SJSA1 (cell line): ENCODE measurements at regions not wholly inside any gene's neighbourhood (a gene's known extent, or its start where the extent isn't known, plus 50 kb on each side); places are given as distances from the start of the nearest gene placed in this dataset.
A peak's percentile ranks its signal among the peaks of the same experiment; 100 is the strongest.
"Not testable (repeated sequence)": the region's sequence is repeated elsewhere in the genome, so short reads cannot be mapped to it uniquely, and the experiment has no call there.

Experiments used
- DNase-seq, 2 experiments: peaks; one replicate each; pipeline ENCODE4 v3.0.0-alpha.2; 2015 to 2020; ENCODE audit warnings: low spot score in 2 of 2, low read depth in 1 of 2
- H3K27ac ChIP-seq: fragments of 250-450 bp; sonication (Bioruptor Pico); 2 replicates; pipeline ENCODE4 v1.5.1; 2020; ENCODE audit warnings: mild to moderate bottlenecking, moderate library complexity
- H3K27me3 ChIP-seq: fragments of 250-450 bp; sonication (Bioruptor Pico); replicated peaks from 2 replicates; pipeline ENCODE4 v1.5.1; 2020; ENCODE audit warnings: mild to moderate bottlenecking, moderate library complexity
- H3K36me3 ChIP-seq: fragments of 250-450 bp; sonication (Bioruptor Pico); 2 replicates; pipeline ENCODE4 v1.5.1; 2020; ENCODE audit warnings: mild to moderate bottlenecking
- H3K4me1 ChIP-seq: fragments of 250-450 bp; sonication (Bioruptor Pico); replicated peaks from 2 replicates; pipeline ENCODE4 v1.6.1; 2021; ENCODE audit warnings: mild to moderate bottlenecking
- H3K4me3 ChIP-seq: fragments of 250-450 bp; sonication (Bioruptor Pico); 2 replicates; pipeline ENCODE4 v1.5.1; 2020; ENCODE audit warnings: mild to moderate bottlenecking
- H3K9me3 ChIP-seq: fragments of 250-450 bp; sonication (Bioruptor Pico); replicated peaks from 2 replicates; pipeline ENCODE4 v1.5.1; 2020; ENCODE audit warnings: mild to moderate bottlenecking

DNA sequence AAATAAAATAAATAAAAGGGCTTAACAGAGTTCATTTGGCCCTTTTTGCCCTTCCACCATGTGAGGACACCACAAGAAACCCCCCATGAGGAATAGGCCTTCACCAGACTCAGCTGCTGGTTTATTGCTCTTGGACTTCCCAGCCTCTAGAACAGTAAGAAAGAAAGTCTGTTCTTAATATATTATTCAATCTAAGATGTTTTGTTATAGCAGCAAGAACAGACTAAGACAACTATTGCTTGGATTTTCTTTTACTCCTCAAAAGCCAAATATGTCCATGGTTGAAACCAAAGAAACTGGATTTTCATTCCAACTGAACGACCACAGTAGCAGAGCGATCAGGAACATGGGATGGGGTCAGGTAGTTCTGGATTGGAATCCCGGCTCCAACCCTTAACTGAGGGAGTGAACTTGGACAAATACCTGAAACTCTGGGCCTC is 157.2 kb upstream of the EEA1 start:
- Histone ChIP-seq H3K27me3 (no peaks in the 10 kb centered on the region), H3K27ac (no peak overlapping the region), H3K4me1 (peaks cover 21% of the 10 kb centered on the region), H3K9me3 (no peaks in the 10 kb centered on the region), H3K36me3 (no peaks in the 10 kb centered on the region), H3K4me3 (no peak overlapping the region)
- DNase-seq = no peak

DNA sequence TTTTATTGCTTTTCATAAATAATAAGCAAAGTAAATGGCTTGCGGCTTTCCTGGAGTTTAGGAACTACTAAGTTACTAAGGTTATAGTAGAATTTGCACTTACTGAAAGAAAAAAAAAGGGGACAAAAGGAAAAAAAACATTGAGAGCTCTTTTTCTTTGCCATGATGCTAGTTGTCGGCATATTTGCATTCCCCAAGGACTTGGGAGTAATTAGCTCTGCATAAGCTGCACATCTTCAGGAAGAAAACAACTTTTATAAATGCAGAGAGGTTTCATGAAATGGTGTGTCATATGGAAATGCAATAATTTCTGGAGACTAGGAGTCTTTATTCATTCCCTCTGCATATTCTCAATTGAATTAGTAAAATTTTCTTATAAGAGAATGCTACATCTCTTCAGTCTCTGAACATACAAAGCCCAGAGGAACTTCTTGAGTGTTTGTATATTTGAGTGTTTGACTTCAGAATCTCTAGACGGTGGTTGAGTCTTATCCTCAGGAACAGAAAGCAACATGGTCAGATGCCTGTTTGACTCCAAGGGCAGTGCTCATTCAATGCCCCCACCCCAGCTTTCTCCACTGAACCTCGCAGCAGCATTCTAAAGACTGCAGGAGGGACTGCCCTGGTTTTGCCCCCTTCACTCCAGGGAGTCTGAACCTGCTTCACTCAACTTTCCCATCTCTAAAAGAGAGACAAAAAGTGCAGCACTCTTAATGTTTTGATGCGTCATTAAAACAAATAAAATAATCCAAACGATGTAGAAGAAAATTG is 158.9 kb upstream of the EEA1 start:
- H3K27me3 ChIP-seq = no peaks in the 10 kb centered on the region
- no peaks in the 10 kb centered on the region for H3K36me3 ChIP-seq
- DNase-seq = no peak
- no peak overlapping the region for H3K27ac ChIP-seq
- H3K4me1 ChIP-seq = peaks cover 16% of the 10 kb centered on the region
- no peak overlapping the region for H3K4me3 ChIP-seq
- no peaks in the 10 kb centered on the region for H3K9me3 ChIP-seq

DNA sequence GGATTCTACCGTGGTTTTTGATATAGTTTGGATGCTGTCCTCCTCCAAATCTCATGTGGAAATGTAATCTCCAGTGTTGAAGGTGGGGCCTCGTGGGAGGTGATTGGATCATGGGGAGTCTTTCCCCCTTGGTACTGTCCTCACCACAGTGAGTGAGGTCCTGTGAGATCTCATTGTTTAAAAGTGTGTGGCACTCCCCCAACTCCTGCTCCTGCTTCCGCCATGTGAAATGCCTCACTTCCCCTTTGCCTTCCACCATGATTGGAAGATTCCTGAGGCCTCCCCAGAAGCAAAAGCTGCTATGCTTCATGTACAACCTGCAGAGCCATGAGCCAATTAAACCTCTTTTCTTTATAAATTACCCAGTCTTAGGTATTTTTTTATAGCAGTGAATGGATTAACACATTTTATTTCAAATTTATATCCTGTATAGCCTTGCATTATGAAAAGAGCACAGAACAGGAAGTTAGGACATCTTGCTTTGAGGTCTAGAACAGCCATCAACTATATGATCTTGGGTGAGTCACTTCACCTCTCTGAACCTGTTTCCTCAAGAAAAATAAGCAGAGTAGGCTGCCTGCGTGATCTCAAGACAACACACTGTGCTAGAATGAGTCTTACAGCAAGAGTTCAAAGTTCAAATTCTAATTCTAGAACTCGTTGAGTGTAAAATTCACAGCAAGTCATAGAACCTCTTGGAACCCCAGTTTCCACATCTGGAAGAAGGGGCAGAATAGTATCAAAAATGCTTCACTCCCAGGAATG is 160.9 kb upstream of the EEA1 start:
- peak in 1 of 2 experiments; percentile 30 for DNase-seq
- Histone ChIP-seq H3K27ac (peak overlapping the region; percentile 1; the same call in 1 of the 2 replicates), H3K36me3 (no peaks in the 10 kb centered on the region)

DNA sequence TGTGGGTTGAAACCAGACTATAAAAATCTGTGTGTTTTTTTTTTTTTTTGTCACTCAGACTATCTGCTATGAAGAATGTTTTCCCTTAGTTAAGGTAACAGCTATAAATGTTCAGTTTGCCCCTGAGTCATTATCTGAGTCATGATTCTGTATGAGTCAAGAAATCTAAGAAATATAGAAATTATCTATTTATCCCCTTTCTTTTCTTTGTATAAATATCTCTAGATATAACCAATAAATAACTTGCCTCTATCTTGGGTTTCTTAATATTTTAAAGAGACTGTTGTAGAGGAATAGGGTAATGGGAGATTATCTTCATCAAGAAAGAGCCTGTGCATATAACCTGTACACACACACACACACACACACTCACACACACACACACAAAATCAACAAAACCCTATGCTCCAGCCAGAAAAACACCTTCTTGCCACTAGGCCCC is 161.7 kb upstream of the EEA1 start:
- DNase-seq = no peak
- H3K27me3 ChIP-seq = no peaks in the 10 kb centered on the region
- no peak overlapping the region for H3K4me3 ChIP-seq
- H3K9me3 ChIP-seq = no peaks in the 10 kb centered on the region
- H3K4me1 ChIP-seq = peaks cover 16% of the 10 kb centered on the region
- H3K36me3 ChIP-seq = no peaks in the 10 kb centered on the region
- H3K27ac ChIP-seq = peak overlapping the region; percentile 28; the same call in 1 of the 2 replicates

More for the DNA sequence above, 160.9 kb upstream of the EEA1 start:
- Histone ChIP-seq H3K4me3 (no peak overlapping the region), H3K4me1 (peaks cover 16% of the 10 kb centered on the region), H3K27me3 (no peaks in the 10 kb centered on the region), H3K9me3 (no peaks in the 10 kb centered on the region)

DNA sequence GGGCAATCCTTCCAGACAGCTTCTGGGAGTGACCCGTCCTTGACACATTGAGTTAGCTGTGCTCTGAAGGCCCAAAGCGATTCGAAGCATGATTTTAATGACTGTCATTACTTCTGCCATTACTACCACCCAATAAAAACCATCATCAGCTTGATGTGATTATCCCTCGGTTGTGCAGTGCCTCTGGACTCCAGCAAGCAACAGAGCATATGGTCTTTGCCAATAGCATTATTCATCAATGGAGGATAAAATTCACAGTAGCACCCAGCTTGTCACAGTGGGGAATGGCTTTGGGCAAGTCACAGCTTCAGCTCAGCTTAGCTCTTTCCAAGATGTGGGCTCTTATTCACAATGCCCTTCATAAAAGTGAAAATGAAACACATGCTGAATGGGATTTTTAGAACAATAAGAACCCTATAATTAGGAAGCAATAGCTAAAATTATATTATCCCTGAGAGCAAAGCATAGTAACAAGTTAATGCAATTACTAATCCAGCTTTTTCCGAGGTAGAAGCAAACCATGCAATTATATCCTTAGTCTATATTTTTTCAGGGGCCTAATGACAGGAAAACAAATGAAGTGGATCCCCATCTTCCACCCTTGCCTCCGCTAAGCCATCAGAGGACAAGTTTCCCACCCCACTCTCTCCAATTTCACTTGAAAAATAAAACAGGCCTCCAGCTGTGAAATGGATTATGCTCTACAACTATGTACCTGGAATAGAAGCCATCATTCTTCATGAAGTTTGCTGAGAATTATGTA is 163.0 kb upstream of the EEA1 start:
- Histone ChIP-seq H3K27me3 (no peaks in the 10 kb centered on the region), H3K4me3 (no peak overlapping the region), H3K27ac (no peak overlapping the region), H3K36me3 (no peaks in the 10 kb centered on the region), H3K4me1 (peaks cover 16% of the 10 kb centered on the region), H3K9me3 (no peaks in the 10 kb centered on the region)
- no peak for DNase-seq

DNA sequence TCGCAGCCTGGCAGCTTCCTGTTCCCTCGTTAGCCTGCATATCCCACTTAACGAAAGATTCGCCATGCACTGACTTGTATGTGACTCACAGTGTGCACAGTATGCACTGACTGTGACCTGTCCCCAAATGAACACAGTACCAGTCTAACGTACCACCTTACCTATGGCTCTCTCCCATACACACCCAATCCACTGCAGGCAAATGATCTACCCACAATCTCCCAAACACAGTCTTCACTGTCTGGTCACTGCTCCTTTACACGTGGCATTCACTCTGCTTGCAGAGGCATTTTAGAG is 163.5 kb upstream of the EEA1 start:
- DNase-seq = no peak
- no peaks in the 10 kb centered on the region for H3K36me3 ChIP-seq
- H3K9me3 ChIP-seq = no peaks in the 10 kb centered on the region
- no peaks in the 10 kb centered on the region for H3K27me3 ChIP-seq
- peaks cover 16% of the 10 kb centered on the region for H3K4me1 ChIP-seq
- no peak overlapping the region for H3K4me3 ChIP-seq
- H3K27ac ChIP-seq = no peak overlapping the region

DNA sequence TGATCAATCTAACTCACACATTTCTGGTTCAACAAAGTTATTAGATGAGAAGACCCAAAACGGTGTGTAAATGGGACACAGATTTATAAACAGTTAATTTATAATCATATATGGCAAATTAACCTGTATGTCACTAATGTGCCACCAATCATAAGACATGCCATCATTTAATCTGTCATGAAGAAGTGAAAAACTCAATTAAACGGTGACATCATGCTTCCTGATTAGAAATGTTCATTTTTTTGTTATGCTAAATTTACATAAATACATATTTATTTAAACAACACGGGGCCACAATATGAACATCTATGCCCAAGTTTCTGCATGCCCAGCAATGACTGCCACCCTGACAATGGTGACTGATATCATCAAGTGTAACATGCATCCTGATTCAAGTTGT is 164.1 kb upstream of the EEA1 start:
- Histone ChIP-seq H3K9me3 (no peaks in the 10 kb centered on the region), H3K27me3 (no peaks in the 10 kb centered on the region), H3K36me3 (no peaks in the 10 kb centered on the region), H3K27ac (no peak overlapping the region), H3K4me3 (no peak overlapping the region), H3K4me1 (peaks cover 16% of the 10 kb centered on the region)
- DNase-seq = no peak

DNA sequence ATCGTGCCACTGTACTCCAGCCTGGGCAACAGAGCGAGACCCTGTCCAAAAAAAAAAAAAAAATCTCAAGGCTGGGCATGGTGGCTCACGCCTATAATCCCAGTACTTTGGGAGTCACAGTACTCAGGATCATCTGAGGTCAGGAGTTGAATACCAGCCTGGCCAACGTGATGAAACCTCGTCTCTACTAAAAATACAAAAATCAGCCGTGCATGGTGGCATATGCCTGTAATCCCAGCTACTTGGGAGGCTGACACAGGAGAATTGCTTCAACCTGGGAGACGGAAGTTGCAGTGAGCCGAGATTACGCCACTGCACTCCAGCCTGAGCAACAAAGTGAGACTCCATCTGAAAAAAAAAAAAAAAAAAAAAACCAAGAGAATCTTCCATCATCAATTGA is 165.1 kb upstream of the EEA1 start:
- not testable (repeated sequence) for H3K27ac ChIP-seq, H3K9me3 ChIP-seq, H3K27me3 ChIP-seq, DNase-seq, H3K4me3 ChIP-seq, H3K36me3 ChIP-seq
- peaks cover 16% of the 10 kb centered on the region for H3K4me1 ChIP-seq

DNA sequence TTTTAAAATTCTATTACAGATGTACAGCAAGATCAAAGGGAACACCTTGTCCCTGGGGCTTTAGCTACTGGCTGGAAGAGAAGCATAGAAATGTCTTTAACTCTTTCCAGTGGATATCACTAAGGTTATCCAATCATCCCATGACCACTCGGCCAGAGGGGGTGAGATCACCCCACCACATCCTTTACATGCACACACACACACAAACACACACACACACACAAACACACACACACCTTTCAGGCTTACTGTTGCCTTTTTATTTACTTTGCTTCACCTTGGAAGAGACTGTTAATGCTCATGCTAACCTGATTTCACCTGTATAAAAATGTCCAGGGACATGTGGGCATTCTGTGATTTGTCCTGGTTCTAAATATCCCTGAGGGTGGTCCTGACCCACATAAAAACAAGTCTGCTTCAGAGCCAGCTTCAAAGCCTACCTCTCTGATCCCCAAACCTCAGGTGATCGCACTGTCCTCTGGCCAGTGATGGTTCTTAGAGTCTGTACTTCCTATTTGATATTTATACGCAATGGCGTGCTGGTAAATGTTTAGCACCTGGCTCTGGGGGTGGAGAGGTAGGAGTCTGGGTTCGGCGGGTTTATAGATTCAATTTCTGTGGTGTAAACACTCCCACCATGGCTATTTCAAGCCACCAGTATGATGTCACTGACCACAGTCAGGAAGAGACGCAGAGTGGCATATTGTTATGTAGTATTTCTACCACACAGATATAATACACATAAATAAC is 166.1 kb upstream of the EEA1 start:
- Histone ChIP-seq H3K4me1 (peaks cover 7% of the 10 kb centered on the region), H3K27me3 (no peaks in the 10 kb centered on the region), H3K9me3 (no peaks in the 10 kb centered on the region), H3K4me3 (no peak overlapping the region), H3K36me3 (no peaks in the 10 kb centered on the region), H3K27ac (no peak overlapping the region)
- no peak for DNase-seq

DNA sequence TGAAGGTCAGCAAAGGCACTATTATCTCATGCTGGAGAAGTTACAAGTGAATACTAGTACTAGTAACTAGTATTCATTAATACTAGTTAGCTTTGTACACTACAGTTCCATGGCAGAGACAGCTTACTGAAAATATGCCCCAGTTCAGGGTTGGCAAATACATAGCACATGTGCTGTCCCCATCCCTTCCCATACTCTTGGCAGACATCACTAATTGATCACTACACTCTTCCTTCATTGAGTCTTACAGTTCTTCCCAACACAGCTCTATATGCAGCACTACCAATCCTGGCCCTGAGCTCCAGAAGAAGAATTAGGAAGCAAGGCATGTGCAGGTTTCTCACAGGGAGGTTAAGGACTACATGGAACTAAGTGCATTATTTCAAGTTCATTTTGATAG is 168.3 kb upstream of the EEA1 start:
- DNase-seq = no peak
- Histone ChIP-seq H3K4me1 (no peaks in the 10 kb centered on the region; the same call in 1 of the 2 replicates), H3K9me3 (no peaks in the 10 kb centered on the region), H3K36me3 (no peaks in the 10 kb centered on the region), H3K27me3 (no peaks in the 10 kb centered on the region), H3K27ac (no peak overlapping the region), H3K4me3 (no peak overlapping the region)

DNA sequence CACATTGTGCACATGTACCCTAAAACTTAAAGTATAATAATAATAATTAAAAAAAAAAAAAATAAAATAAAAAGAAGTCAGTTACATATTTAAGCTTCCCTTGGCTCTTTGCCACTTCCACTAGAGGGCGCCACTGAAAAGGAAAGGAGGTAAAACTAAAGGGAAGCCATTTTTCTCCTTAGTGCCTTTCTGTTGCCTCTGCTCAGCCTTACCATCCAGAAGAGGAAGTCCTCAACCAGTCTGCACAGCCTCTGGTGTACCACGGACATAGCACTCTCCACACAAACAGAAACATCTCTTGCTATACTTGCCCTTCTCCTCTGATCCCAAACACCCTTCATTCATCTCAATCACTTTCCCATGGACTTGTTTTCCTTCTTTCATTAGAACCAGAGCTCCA is 169.0 kb upstream of the EEA1 start:
- no peak overlapping the region for H3K27ac ChIP-seq
- H3K4me3 ChIP-seq = no peak overlapping the region
- H3K4me1 ChIP-seq = no peaks in the 10 kb centered on the region; the same call in 1 of the 2 replicates
- H3K27me3 ChIP-seq = no peaks in the 10 kb centered on the region
- H3K36me3 ChIP-seq = no peaks in the 10 kb centered on the region
- H3K9me3 ChIP-seq = no peaks in the 10 kb centered on the region
- DNase-seq = peak in 1 of 2 experiments; percentile 50

DNA sequence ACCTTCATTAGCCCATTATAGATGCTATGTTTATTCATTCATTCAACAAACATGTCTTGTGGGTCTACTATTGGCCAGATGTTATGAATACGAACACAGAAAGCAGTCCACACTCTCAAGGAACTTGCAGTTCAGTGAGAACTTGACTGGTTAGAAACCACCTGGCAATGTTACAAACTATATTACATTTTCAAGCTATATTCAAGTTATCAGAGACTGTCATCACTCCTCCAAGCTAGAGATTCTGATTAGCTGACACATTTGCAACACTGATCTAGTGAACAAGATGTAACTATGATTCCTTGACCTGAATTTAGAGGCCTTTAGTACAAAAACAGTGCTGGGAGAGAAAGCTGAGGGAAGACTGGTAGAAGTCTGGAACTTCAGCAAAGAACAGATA is 170.7 kb upstream of the EEA1 start:
- Histone ChIP-seq H3K4me3 (no peak overlapping the region), H3K4me1 (no peaks in the 10 kb centered on the region; the same call in 1 of the 2 replicates), H3K36me3 (no peaks in the 10 kb centered on the region), H3K27me3 (no peaks in the 10 kb centered on the region), H3K27ac (no peak overlapping the region), H3K9me3 (no peaks in the 10 kb centered on the region)
- no peak for DNase-seq

DNA sequence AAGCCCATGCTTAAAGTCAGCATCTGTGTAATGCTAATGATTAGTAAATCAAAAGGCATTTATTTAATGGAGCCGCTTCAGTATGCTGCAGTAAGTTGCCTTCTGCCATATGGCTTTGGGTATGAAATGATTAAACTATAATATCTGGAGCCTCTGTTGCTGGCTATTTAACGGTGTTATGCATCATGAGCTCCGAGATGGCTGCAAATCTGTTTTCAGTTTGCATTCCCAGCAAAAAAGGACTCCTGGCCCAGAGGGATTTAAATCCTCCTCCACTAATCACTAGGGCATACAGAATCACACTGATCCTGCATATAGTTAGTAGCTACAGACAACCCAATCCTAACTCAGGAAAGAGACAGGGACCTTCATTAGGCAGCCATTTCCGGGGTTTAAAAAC is 171.5 kb upstream of the EEA1 start:
- no peak for DNase-seq
- H3K4me1 ChIP-seq = no peaks in the 10 kb centered on the region
- H3K27ac ChIP-seq = no peak overlapping the region
- no peaks in the 10 kb centered on the region for H3K36me3 ChIP-seq
- no peaks in the 10 kb centered on the region for H3K27me3 ChIP-seq
- no peaks in the 10 kb centered on the region for H3K9me3 ChIP-seq
- H3K4me3 ChIP-seq = no peak overlapping the region
